H1 (cell line): ENCODE measurements at regions not wholly inside any gene's neighbourhood (a gene's known extent, or its start where the extent isn't known, plus 50 kb on each side); places are given as distances from the start of the nearest gene placed in this dataset.

Experiments used
- CHD1 ChIP-seq: IDR thresholded peaks from 2 replicates; pipeline ENCODE4 v1.6.1; 2012; ENCODE audit warnings: low read depth, low read length, improper control_type of control experiment
- CTBP2 ChIP-seq: IDR thresholded peaks from 2 replicates; pipeline ENCODE4 v1.7.0; 2011; ENCODE audit warnings: borderline replicate concordance, mild to moderate bottlenecking, moderate library complexity, mixed read lengths, low read length; ENCODE audit not compliant: insufficient read depth, insufficient read length
- GABPA ChIP-seq: IDR thresholded peaks from 2 replicates; pipeline ENCODE4 v1.6.1; 2011; ENCODE audit warnings: mild to moderate bottlenecking, low read length, moderate library complexity, borderline replicate concordance; ENCODE audit not compliant: insufficient read depth
- JUN ChIP-seq: IDR thresholded peaks from 2 replicates; pipeline ENCODE4 v1.6.1; 2011; ENCODE audit warnings: low read depth, mild to moderate bottlenecking, improper control_type of control experiment, low read length
- RXRA ChIP-seq: IDR thresholded peaks from 2 replicates; pipeline ENCODE4 v1.6.1; 2011; ENCODE audit warnings: low read depth, mild to moderate bottlenecking, low read length, moderate library complexity; ENCODE audit not compliant: insufficient read depth
- SIRT6 ChIP-seq: IDR thresholded peaks from one replicate; pipeline ENCODE4 v1.7.1; 2012; ENCODE audit warnings: low read length, inconsistent platforms

- TF ChIP-seq CTBP2 = no peak
- TF ChIP-seq CHD1 = no peak
- no peak for TF ChIP-seq GABPA
- TF ChIP-seq SIRT6 = no peak
- TF ChIP-seq JUN = no peak
- TF ChIP-seq RXRA = no peak
Observed at GRCh38 chr4:106690487-106690886, 321.9 kb upstream of the GIMD1 start (continued).
